HL-60 (cell line): ENCODE measurements at regions not wholly inside any gene's neighbourhood (a gene's known extent, or its start where the extent isn't known, plus 50 kb on each side); places are given as distances from the start of the nearest gene placed in this dataset.

ENCODE experiments used
- DNase-seq, 2 experiments: peaks; one replicate each; pipeline ENCODE4 v3.0.0-alpha.2; 2010 to 2020; ENCODE audit warnings: low read depth in 1 of 2, low spot score in 1 of 2
- H3K27ac ChIP-seq: fragments of 250-450 bp; sonication (Bioruptor Pico); replicated peaks from 2 replicates; pipeline ENCODE4 v1.5.1; 2020; ENCODE audit warnings: mild to moderate bottlenecking, moderate library complexity
- H3K27me3 ChIP-seq: fragments of 250-450 bp; sonication (Bioruptor Pico); 2 replicates; pipeline ENCODE4 v1.5.1; 2021; ENCODE audit warnings: mild to moderate bottlenecking, moderate library complexity; ENCODE audit not compliant: insufficient read depth, poor library complexity, severe bottlenecking
- H3K4me3 ChIP-seq: replicated peaks from 2 replicates; pipeline ENCODE4 v1.5.1; 2011; ENCODE audit warnings: mild to moderate bottlenecking, control low read depth, low read length; ENCODE audit not compliant: insufficient read depth
- GABPA ChIP-seq: IDR thresholded peaks from 2 replicates; pipeline ENCODE4 v1.6.1; 2012; ENCODE audit warnings: low read depth
- POLR2AphosphoS5 ChIP-seq: IDR thresholded peaks from 2 replicates; pipeline ENCODE4 v1.6.1; 2012; ENCODE audit warnings: low read depth
- SPI1 ChIP-seq: IDR thresholded peaks from 2 replicates; pipeline ENCODE4 v1.6.1; 2012; ENCODE audit warnings: low read depth, mild to moderate bottlenecking, borderline replicate concordance
- TF ChIP-seq, protein P1 (sequence below): IDR thresholded peaks from 2 replicates; pipeline ENCODE4 v1.6.1; 2012; ENCODE audit warnings: low read depth; ENCODE audit not compliant: insufficient replicate concordance
- TF ChIP-seq, protein P2 (sequence below): IDR thresholded peaks from one replicate; pipeline ENCODE4 v1.5.1; 2011; ENCODE audit warnings: low read length, control low read depth, inconsistent platforms; ENCODE audit not compliant: insufficient read depth

DNA sequence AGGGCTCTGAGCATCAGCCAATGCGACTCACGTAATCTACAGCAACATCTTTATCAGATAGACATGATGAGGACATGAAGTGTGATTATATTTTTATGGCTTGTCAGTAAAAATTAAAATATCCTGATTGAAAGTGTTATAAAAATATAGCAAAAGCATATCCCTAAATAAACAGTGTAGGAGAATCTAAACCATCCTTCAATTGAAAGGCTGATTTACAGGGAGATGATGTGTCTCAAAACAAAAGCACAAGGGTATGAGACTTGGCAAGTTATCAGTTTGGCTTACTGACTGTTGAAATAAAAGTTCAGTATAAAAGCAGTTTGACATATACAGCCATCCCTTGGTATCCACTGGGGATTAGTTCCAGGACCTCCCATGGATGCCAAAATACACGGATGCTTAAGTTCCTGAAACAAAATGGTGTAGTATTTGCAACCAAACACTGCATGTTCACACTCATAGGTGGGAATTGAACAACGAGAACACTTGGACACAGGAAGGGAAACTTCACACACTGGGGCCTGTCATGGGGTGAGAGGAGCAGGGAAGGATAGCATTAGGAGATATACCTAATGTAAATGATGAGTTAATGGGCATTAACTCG lies 149.9 kb upstream of the MAP1B start:
- no peak overlapping the region for H3K4me3 ChIP-seq
- no peaks in the 10 kb centered on the region for H3K27me3 ChIP-seq
- TF ChIP-seq SPI1: no peak
- TF ChIP-seq GABPA: no peak
- TF ChIP-seq, protein P1, sequence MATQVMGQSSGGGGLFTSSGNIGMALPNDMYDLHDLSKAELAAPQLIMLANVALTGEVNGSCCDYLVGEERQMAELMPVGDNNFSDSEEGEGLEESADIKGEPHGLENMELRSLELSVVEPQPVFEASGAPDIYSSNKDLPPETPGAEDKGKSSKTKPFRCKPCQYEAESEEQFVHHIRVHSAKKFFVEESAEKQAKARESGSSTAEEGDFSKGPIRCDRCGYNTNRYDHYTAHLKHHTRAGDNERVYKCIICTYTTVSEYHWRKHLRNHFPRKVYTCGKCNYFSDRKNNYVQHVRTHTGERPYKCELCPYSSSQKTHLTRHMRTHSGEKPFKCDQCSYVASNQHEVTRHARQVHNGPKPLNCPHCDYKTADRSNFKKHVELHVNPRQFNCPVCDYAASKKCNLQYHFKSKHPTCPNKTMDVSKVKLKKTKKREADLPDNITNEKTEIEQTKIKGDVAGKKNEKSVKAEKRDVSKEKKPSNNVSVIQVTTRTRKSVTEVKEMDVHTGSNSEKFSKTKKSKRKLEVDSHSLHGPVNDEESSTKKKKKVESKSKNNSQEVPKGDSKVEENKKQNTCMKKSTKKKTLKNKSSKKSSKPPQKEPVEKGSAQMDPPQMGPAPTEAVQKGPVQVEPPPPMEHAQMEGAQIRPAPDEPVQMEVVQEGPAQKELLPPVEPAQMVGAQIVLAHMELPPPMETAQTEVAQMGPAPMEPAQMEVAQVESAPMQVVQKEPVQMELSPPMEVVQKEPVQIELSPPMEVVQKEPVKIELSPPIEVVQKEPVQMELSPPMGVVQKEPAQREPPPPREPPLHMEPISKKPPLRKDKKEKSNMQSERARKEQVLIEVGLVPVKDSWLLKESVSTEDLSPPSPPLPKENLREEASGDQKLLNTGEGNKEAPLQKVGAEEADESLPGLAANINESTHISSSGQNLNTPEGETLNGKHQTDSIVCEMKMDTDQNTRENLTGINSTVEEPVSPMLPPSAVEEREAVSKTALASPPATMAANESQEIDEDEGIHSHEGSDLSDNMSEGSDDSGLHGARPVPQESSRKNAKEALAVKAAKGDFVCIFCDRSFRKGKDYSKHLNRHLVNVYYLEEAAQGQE: no peak
- TF ChIP-seq POLR2AphosphoS5: no peak
- TF ChIP-seq, protein P2, sequence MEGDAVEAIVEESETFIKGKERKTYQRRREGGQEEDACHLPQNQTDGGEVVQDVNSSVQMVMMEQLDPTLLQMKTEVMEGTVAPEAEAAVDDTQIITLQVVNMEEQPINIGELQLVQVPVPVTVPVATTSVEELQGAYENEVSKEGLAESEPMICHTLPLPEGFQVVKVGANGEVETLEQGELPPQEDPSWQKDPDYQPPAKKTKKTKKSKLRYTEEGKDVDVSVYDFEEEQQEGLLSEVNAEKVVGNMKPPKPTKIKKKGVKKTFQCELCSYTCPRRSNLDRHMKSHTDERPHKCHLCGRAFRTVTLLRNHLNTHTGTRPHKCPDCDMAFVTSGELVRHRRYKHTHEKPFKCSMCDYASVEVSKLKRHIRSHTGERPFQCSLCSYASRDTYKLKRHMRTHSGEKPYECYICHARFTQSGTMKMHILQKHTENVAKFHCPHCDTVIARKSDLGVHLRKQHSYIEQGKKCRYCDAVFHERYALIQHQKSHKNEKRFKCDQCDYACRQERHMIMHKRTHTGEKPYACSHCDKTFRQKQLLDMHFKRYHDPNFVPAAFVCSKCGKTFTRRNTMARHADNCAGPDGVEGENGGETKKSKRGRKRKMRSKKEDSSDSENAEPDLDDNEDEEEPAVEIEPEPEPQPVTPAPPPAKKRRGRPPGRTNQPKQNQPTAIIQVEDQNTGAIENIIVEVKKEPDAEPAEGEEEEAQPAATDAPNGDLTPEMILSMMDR: no peak
- no peak for DNase-seq
- no peak overlapping the region for H3K27ac ChIP-seq

DNA sequence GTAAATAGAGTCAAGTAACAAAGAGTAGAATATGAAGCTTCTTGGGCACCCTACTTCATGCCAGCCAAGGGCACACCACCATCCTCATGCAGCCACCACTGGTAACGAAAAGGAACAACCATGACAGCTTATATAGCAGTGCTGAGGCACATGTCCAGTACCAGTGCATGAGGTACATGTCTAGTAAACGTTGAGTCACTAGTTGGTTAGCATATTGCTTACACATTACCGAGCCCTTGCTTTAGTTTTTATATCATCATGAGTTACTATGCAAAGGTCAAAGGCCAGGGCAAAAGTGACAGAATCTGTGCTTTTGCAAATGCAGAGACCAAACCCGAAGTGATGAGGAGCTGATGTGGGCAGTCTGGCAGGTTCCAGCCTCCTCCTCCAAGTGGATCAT lies 147.1 kb upstream of the MAP1B start:
- H3K27me3 ChIP-seq: no peaks in the 10 kb centered on the region
- H3K27ac ChIP-seq: no peak overlapping the region
- no peak for DNase-seq
- H3K4me3 ChIP-seq: no peak overlapping the region
- TF ChIP-seq, protein P1: no peak
- TF ChIP-seq SPI1 (no peak), POLR2AphosphoS5 (no peak), GABPA (no peak)
- TF ChIP-seq, protein P2: no peak

DNA sequence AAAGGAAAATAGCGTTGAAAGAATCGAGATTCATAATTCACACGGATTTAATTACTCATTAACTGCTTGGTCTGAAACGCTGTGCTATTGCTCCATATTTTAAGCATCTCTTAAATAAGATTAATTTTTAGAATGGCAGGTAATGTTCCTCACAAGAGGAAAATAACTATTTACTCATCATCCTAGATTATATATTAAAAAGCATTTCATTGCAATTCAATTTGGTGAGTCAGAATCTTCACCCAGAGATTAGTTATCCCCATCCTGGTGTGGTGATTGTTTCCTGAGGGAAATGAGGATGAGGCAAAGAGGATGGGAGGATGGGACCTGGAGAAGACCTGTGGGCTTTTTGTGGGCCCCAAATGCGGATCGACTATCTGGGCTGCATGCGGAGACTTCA lies 145.5 kb upstream of the MAP1B start:
- TF ChIP-seq SPI1 (no peak), GABPA (no peak), POLR2AphosphoS5 (no peak)
- TF ChIP-seq, protein P1: no peak
- TF ChIP-seq, protein P2: no peak
- Histone ChIP-seq H3K27me3 (no peaks in the 10 kb centered on the region), H3K27ac (no peak overlapping the region), H3K4me3 (no peak overlapping the region)
- no peak for DNase-seq
